ENCODE measurements at regions not wholly inside any gene's neighbourhood (a gene's known extent, or its start where the extent isn't known, plus 50 kb on each side); places are given as distances from the start of the nearest gene placed in this dataset.

- DNase-seq (ENCODE audit: extremely low spot score, unreplicated experiment), result no peak
- H3K27me3 Mint-ChIP-seq (ENCODE audit: unreplicated experiment), result peaks cover 6% of the 10 kb centered on the region
- H3K27ac Mint-ChIP-seq (ENCODE audit: unreplicated experiment), result no peak overlapping the region
- H3K9me3 Mint-ChIP-seq (ENCODE audit: unreplicated experiment), result peaks cover 5% of the 10 kb centered on the region
- TF ChIP-seq, protein P1, sequence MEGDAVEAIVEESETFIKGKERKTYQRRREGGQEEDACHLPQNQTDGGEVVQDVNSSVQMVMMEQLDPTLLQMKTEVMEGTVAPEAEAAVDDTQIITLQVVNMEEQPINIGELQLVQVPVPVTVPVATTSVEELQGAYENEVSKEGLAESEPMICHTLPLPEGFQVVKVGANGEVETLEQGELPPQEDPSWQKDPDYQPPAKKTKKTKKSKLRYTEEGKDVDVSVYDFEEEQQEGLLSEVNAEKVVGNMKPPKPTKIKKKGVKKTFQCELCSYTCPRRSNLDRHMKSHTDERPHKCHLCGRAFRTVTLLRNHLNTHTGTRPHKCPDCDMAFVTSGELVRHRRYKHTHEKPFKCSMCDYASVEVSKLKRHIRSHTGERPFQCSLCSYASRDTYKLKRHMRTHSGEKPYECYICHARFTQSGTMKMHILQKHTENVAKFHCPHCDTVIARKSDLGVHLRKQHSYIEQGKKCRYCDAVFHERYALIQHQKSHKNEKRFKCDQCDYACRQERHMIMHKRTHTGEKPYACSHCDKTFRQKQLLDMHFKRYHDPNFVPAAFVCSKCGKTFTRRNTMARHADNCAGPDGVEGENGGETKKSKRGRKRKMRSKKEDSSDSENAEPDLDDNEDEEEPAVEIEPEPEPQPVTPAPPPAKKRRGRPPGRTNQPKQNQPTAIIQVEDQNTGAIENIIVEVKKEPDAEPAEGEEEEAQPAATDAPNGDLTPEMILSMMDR (IDR thresholded peaks at IDR 0.05), result no peak
- no peaks in the 10 kb centered on the region for H3K4me1 Mint-ChIP-seq (ENCODE audit: unreplicated experiment)
- no peaks in the 10 kb centered on the region for H3K36me3 Mint-ChIP-seq (ENCODE audit: unreplicated experiment)
- H3K4me3 Mint-ChIP-seq (ENCODE audit: unreplicated experiment), result no peak overlapping the region
These were observed 437.1 kb upstream of the PHF14 start for GRCh38 chr7:10536561-10536960.

- DNase-seq (ENCODE audit: extremely low spot score, unreplicated experiment), result no peak
- Mint-ChIP-seq H3K27ac (ENCODE audit: unreplicated experiment) (no peak overlapping the region), H3K4me1 (ENCODE audit: unreplicated experiment) (no peaks in the 10 kb centered on the region), H3K36me3 (ENCODE audit: unreplicated experiment) (no peaks in the 10 kb centered on the region), H3K27me3 (ENCODE audit: unreplicated experiment) (peaks cover 6% of the 10 kb centered on the region), H3K4me3 (ENCODE audit: unreplicated experiment) (no peak overlapping the region), H3K9me3 (ENCODE audit: unreplicated experiment) (no peaks in the 10 kb centered on the region)
- TF ChIP-seq, protein P1 (IDR thresholded peaks at IDR 0.05), result no peak
These were observed 435.9 kb upstream of the PHF14 start for GRCh38 chr7:10537764-10538163.

DNA sequence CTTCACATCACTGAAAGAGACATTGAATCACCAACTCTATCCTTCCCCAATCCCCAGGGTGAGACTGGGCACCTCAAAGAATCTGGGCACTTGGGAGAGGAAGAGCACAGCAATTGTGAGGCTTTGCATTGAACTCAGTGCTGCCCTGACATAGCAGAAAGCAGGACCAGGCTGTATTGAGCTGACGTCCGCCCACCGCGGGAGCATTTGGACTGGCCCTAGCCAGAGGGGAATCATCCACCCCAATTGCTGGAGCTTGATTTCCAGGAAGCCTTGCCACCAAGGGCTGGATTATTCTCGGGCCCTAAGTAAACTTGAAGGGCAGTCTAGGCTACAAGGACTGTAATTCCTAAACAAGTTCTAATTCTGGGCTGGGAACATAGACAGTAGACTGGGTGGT, 416.3 kb upstream of the PHF14 start:
- Mint-ChIP-seq H3K4me1 (ENCODE audit: unreplicated experiment) (no peaks in the 10 kb centered on the region), H3K27ac (ENCODE audit: unreplicated experiment) (no peak overlapping the region), H3K36me3 (ENCODE audit: unreplicated experiment) (no peaks in the 10 kb centered on the region), H3K27me3 (ENCODE audit: unreplicated experiment) (no peaks in the 10 kb centered on the region), H3K9me3 (ENCODE audit: unreplicated experiment) (peaks cover 4% of the 10 kb centered on the region), H3K4me3 (ENCODE audit: unreplicated experiment) (no peak overlapping the region)
- no peak for DNase-seq (ENCODE audit: extremely low spot score, unreplicated experiment)
- TF ChIP-seq, protein P1 (IDR thresholded peaks at IDR 0.05), result no peak

- Mint-ChIP-seq H3K27me3 (ENCODE audit: unreplicated experiment) (no peaks in the 10 kb centered on the region), H3K4me1 (ENCODE audit: unreplicated experiment) (no peaks in the 10 kb centered on the region), H3K27ac (ENCODE audit: unreplicated experiment) (no peak overlapping the region), H3K9me3 (ENCODE audit: unreplicated experiment) (peaks cover 7% of the 10 kb centered on the region), H3K36me3 (ENCODE audit: unreplicated experiment) (no peaks in the 10 kb centered on the region), H3K4me3 (ENCODE audit: unreplicated experiment) (no peak overlapping the region)
- TF ChIP-seq, protein P1 (IDR thresholded peaks at IDR 0.05), result no peak
- DNase-seq (ENCODE audit: extremely low spot score, unreplicated experiment), result no peak
These were observed 413.2 kb upstream of the PHF14 start for GRCh38 chr7:10560497-10560896.

DNA sequence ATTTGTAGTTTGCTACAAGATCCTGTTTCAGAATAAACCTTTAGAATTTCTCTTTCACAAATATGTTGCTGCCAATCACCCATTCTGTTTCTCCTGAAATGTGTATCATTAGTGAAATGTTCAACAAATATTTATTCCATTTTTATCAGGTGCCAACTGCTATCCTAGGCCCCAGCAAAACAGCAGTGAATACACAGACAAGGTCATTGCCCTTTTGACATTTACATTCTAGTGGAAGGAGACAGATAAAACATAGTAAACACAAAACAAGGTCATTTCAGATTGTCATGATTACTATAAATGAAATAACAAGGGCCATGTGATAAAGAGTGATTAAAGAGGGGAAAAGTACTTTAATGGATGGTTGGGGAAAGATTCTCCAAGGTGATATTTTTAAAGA, 404.8 kb upstream of the PHF14 start:
- Mint-ChIP-seq H3K4me1 (ENCODE audit: unreplicated experiment) (no peaks in the 10 kb centered on the region), H3K27me3 (ENCODE audit: unreplicated experiment) (peaks cover 2% of the 10 kb centered on the region), H3K4me3 (ENCODE audit: unreplicated experiment) (no peak overlapping the region), H3K27ac (ENCODE audit: unreplicated experiment) (no peak overlapping the region), H3K36me3 (ENCODE audit: unreplicated experiment) (no peaks in the 10 kb centered on the region), H3K9me3 (ENCODE audit: unreplicated experiment) (peaks cover 12% of the 10 kb centered on the region)
- TF ChIP-seq, protein P1 (IDR thresholded peaks at IDR 0.05), result no peak
- DNase-seq (ENCODE audit: extremely low spot score, unreplicated experiment), result no peak
